ENCODE measurements at regions not wholly inside any gene's neighbourhood (a gene's known extent, or its start where the extent isn't known, plus 50 kb on each side); places are given as distances from the start of the nearest gene placed in this dataset.

DNA sequence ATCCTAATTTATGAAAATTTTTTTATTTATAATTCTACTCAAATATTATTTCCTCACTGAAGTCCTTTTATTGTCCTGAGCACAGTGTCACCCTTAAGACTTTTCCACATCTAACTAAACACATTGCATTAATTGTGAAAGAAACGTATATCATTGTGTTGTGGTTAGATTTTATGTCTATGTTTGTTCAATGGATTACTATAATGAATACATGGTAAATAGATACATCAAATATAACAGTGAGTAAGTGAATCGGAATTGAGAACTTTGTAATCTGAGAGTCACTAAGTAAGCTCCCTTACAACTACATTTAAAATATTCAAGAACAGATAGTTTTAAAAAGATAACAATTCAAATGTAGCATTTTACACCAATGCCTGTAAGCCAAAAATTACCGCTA lies 417.6 kb upstream of the PCDH20 start:
- TF ChIP-seq, protein P1, sequence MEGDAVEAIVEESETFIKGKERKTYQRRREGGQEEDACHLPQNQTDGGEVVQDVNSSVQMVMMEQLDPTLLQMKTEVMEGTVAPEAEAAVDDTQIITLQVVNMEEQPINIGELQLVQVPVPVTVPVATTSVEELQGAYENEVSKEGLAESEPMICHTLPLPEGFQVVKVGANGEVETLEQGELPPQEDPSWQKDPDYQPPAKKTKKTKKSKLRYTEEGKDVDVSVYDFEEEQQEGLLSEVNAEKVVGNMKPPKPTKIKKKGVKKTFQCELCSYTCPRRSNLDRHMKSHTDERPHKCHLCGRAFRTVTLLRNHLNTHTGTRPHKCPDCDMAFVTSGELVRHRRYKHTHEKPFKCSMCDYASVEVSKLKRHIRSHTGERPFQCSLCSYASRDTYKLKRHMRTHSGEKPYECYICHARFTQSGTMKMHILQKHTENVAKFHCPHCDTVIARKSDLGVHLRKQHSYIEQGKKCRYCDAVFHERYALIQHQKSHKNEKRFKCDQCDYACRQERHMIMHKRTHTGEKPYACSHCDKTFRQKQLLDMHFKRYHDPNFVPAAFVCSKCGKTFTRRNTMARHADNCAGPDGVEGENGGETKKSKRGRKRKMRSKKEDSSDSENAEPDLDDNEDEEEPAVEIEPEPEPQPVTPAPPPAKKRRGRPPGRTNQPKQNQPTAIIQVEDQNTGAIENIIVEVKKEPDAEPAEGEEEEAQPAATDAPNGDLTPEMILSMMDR (IDR thresholded peaks at IDR 0.05; ENCODE audit: low read depth, low read length): no peak
- TF ChIP-seq EZH2phosphoT487 (IDR thresholded peaks at IDR 0.05; ENCODE audit: low read depth): no peak
